SKM-1 treated with dmso at 0.1 percent for 144 hours (cell line): ENCODE measurements at regions not wholly inside any gene's neighbourhood (a gene's known extent, or its start where the extent isn't known, plus 50 kb on each side); places are given as distances from the start of the nearest gene placed in this dataset.

ENCODE experiments used
- DNase-seq: peaks from one replicate; lab custom pipeline; 2025; ENCODE audit not compliant: unreplicated experiment; lab: John Stamatoyannopoulos, UW

DNA sequence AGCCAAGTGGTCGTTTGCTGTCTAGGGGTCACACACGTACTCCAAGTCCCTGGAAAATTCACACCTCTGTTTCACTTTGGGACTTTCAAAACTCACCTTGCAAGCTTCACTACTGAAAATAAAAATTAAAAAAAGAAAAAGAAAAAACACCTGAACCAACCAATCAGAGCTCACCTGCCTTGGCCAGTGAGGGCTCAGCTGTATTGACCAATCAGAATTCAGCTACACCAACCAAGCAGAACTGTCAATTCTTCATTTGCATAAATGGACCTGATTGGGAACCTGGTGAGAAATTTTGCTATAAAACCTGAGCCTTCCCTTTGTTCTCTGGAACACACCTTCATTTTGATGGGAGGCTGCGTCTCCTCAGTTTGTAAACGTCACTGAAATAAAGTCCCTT, 176.4 kb downstream of the TTC32 start:
- no peak for DNase-seq

GRCh38 chr2:19723021-19723420, 178.8 kb downstream of the TTC32 start:
- no peak for DNase-seq

- DNase-seq = no peak
Observed at GRCh38 chr2:19722531-19722971, 179.2 kb downstream of the TTC32 start.

DNA sequence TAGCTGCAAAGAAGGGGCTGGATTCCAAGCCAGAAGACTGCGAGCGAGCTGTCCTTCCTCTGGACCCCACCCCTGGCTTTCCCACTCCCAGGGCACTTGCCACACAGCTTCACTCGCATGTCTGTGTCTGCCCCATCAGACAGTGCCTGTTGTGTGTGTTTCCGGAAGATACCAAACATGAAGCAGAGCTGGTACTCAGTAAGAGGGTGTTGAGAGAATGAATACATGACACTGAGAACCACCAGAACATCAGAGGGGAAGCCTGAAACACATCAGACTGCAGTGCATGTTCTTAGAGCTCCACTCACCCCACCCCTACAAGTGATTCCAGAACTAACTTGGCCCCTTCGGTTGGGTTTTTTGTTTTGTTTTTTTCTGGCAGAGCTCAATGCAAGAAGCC, 181.5 kb downstream of the TTC32 start:
- no peak for DNase-seq

GRCh38 chr2:19719540-19719939, 182.2 kb downstream of the TTC32 start:
- no peak for DNase-seq

DNA sequence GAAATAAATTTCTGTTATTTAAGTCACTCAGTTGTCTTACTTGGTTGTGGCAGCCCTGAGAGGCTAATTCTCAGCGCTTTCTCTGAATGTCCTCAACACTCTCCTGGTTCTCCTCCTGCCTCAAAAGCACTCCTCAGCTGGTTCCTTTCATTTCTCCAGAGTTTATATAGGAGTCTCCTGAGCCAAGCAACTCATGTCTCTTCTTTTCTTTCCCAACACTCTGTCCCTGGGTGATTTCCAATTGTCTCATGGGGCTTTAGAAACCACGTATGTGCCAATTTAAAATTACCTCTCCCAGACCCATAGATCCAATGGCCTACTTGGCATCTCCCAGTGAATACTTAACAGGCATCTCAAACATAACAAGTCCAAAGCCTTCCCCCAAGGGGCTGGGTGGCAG, 184.3 kb downstream of the TTC32 start:
- no peak for DNase-seq

DNA sequence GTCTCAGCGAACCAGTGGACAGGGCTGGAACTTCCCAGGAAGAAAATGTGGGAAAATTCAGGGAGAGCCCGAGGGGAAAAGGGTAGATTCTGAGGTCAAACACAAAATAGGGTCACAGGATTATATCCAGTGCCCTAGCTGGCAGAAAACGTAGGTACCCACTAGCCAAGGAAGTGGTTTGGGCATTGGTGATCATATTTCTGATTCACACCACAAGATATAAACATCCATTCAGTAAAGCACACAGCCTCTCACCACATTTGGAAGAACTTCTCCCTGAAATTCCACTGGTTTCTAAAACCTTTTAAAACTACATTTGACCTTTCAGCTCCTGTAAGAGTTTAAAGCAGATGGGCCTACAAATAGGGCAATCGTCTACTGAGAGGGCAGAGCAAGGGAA, 186.9 kb downstream of the TTC32 start:
- DNase-seq = no peak

DNA sequence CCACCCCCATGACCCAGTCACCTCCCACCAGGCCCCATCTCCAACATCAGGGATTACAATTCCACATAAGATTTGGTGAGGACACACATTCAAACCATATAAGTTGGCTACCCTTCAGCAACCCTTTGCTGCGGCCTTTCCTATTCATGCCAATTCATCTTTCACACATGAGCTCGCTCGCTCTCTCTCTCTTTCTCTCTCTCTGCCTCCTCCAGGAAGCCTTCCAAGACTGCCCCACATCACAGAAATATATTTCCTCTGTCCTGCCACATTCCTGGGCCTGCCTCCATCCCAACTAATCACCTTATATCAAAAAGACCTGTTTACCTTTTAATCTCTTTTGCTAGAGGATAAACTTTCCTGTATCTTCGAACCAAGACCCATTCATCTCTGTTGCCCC, 188.9 kb downstream of the TTC32 start:
- DNase-seq = no peak

DNA sequence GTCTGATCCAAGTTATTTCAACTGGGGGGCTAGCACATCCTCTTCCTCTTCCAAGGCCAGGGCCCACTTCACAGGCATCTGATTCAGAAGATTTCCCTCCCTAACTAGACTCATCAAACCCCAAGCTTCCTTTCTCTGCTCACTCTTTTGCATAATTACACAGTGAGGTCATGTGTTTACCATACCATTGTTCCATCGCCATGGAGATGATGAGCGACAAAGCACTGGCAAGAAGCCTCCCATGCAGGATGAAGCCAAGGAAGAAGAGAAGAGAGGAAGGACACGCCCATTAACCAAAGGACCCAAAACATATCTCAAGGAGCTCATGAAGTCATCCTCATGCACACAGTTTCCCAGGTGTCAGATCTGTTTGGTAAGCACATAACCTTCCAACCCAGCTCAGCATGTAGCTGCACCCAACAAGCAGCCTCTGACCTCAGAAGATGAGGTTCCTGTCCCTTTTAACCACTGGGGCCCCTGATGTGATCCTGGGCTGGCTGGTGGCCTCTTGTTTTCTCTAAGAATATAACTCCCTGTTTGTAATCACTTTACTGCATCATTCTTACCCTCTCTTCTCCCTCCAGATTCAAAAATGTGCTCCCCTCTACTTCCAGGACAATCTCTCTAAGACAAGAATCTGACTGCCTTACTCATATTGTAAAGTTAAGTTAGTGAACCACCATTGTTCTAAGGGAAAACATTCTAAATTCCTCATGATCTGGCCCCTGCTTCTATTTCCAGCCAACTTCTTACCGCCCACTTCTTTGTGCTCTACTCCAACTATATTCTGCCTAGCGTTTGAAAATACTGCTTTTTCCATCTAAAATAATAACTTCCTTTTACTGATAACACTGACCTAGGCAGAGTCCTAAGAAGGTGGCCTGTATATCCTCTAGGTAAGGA, 190.1 kb downstream of the TTC32 start:
- no peak for DNase-seq

GRCh38 chr2:19710230-19710629, 191.6 kb downstream of the TTC32 start:
- no peak for DNase-seq

GRCh38 chr2:19709553-19709952, 192.2 kb downstream of the TTC32 start:
- no peak for DNase-seq

GRCh38 chr2:19708776-19709175, 193.0 kb downstream of the TTC32 start:
- no peak for DNase-seq

GRCh38 chr2:19706332-19706731, 195.5 kb downstream of the TTC32 start:
- no peak for DNase-seq

- no peak for DNase-seq
Observed at GRCh38 chr2:19702267-19702666, 199.5 kb downstream of the TTC32 start.

GRCh38 chr2:19700861-19701585, 200.8 kb downstream of the TTC32 start:
- no peak for DNase-seq

GRCh38 chr2:19697131-19697530, 204.7 kb downstream of the TTC32 start:
- DNase-seq = no peak

DNA sequence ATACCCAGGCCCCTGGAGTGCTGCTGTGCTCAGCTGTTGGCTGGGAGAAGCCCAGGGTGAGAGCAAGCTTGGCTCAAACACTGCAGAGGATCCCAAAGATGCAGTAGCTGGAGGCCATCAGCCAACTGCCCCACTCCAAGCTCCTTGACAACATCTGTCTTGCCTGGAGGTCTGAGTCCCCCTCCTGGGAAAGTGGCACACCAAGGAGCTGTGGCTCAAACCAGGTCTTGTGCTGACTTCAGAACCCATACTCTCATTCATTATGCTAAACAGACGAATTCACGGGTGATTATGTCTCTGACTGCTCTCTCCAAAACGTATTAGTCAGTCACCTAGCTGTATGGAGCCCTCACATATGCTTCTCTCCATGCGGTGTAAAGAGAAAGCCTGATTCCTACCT, 206.1 kb downstream of the TTC32 start:
- no peak for DNase-seq

- DNase-seq = no peak
Observed at GRCh38 chr2:19691892-19692291, 209.9 kb downstream of the TTC32 start.

DNA sequence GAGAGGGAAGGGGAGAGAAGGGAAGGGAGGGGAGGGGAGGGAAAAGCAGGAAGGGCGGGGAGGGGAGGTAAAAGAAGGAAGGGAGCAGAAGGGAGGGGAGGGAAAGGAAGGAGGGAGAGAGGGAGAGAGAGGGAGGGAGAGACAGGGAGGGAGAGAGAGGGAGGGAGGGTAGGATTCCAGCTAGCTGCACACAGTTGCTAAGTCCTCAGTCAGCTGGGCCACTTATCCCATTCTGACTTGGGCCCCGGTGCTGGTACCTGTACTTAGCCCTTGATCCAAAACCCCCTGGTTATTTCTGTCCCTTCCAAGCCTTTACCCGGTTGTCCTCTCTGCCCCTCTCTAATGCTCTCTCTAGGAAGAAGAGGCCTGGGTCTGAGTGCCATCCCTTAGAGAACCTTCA, 211.4 kb downstream of the TTC32 start:
- DNase-seq = no peak

- DNase-seq = no peak
Observed at GRCh38 chr2:19689646-19690168, 212.1 kb downstream of the TTC32 start.

- no peak for DNase-seq
Observed at GRCh38 chr2:19688059-19688458, 213.7 kb downstream of the TTC32 start.

- DNase-seq = no peak
Observed at GRCh38 chr2:19687017-19687659, 214.6 kb downstream of the TTC32 start.
